Epithelial cell of esophagus (primary cell): ENCODE measurements at regions not wholly inside any gene's neighbourhood (a gene's known extent, or its start where the extent isn't known, plus 50 kb on each side); places are given as distances from the start of the nearest gene placed in this dataset.

ENCODE experiments used
- DNase-seq: peaks from one replicate; pipeline ENCODE4 v3.0.0; 2010; ENCODE audit warnings: low read depth
- H3K4me3 ChIP-seq: 2 replicates; pipeline ENCODE4 v1.5.1; 2011; ENCODE audit warnings: mild to moderate bottlenecking, low read length, control low read depth
- CTCF ChIP-seq: IDR thresholded peaks from 2 replicates; pipeline ENCODE4 v1.5.1; 2011; ENCODE audit warnings: low read depth, mild to moderate bottlenecking, low read length, control low read depth, inconsistent platforms; ENCODE audit not compliant: insufficient read depth; ENCODE audit errors: missing control alignments

DNA sequence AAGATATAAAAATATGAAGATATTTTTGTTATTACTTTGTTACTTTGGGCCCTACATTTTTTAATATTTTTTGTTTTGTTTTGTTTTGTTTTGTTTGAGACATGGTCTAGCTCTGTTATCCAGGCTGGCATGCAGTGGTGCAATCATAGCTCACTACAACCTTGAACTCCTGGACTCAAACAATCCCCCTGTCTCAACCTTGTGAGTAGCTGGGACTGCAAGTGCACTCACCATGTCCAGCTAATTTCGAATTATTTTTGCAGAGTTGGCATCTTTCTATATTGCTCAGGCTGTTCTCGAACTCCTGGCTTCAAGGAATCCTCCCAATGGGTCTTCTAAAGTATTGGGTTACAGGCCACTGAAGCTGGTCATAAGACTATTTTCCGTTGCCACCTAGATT lies 603.6 kb upstream of the PIK3C3 start:
- no peak overlapping the region for H3K4me3 ChIP-seq
- DNase-seq = no peak
- no peak for TF ChIP-seq CTCF

- DNase-seq = no peak
- TF ChIP-seq CTCF = no peak
- no peak overlapping the region for H3K4me3 ChIP-seq
These were observed 608.0 kb upstream of the PIK3C3 start for GRCh38 chr18:41347057-41347456.

DNA sequence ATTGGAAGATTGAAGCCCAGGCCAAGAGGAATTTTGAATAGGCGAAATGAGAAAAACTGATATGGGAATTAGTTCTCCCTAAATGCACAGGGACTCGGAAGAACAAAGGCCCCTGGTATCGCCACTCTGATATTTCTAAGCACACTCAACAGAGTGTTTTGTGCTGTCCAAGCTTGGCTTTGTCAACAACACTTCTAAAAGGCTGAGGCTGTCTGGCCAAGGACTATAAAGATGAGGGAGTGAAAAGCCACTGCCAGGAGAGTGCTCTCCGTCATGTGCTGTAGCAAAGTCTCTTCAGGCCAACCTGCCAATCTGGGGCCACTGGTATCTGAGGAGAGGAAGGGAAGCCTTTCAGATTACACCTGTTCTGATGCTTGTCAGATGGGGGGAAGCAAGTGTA lies 611.2 kb upstream of the PIK3C3 start:
- no peak overlapping the region for H3K4me3 ChIP-seq
- no peak for TF ChIP-seq CTCF
- no peak for DNase-seq

DNA sequence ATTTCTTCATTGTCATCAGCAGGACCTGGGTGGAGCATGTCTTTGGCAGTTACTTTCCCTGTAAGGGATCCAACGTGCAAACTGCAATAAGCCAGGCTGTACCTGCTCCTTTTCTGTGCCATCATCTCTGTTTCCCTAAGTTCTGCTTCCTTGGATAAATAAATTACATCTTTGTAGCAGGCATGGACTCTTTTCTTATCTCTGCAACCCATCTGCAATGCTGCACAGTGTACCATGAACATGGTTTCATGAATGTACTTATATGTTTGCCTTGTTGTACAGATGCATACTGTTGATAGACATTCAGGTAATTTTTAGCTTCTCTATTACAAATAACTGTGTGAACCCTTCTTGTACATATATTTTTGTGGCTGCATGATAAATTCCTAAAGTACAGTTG lies 616.7 kb upstream of the PIK3C3 start:
- DNase-seq = no peak
- TF ChIP-seq CTCF = no peak
- no peak overlapping the region for H3K4me3 ChIP-seq

GRCh38 chr18:41331661-41332060 lies 623.4 kb upstream of the PIK3C3 start:
- TF ChIP-seq CTCF = no peak
- no peak overlapping the region for H3K4me3 ChIP-seq
- no peak for DNase-seq

DNA sequence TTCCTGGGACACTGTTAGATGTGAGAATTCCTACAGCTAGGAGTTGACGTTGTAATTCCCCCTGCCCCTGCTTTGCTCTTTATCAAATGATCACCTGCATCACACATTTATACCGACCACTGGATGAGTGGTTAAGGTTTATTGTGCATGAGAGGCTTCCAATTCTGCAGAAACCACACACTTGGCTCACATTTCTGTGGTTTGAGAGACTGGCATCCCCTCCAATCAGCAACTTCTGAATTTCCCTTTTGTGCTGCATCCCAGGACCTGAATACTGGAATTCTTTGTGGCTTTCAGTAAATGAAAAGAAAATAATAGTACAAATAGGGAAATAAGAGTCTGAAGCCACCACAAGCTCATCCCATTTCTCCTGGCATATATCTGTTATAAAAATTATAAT lies 628.7 kb upstream of the PIK3C3 start:
- peak; percentile 9 for DNase-seq
- H3K4me3 ChIP-seq = no peak overlapping the region
- TF ChIP-seq CTCF = no peak

- no peak for TF ChIP-seq CTCF
- peak; percentile 90 for DNase-seq
- no peak overlapping the region for H3K4me3 ChIP-seq
These were observed 630.1 kb upstream of the PIK3C3 start for GRCh38 chr18:41324934-41325333.
